ENCODE measurements at regions not wholly inside any gene's neighbourhood (a gene's known extent, or its start where the extent isn't known, plus 50 kb on each side); places are given as distances from the start of the nearest gene placed in this dataset.
A peak's percentile ranks its signal among the peaks of the same experiment; 100 is the strongest.

- DNase-seq: no peak
These were observed 466.5 kb downstream of the MIAT start for GRCh38 chr22:27123880-27124279.

DNA sequence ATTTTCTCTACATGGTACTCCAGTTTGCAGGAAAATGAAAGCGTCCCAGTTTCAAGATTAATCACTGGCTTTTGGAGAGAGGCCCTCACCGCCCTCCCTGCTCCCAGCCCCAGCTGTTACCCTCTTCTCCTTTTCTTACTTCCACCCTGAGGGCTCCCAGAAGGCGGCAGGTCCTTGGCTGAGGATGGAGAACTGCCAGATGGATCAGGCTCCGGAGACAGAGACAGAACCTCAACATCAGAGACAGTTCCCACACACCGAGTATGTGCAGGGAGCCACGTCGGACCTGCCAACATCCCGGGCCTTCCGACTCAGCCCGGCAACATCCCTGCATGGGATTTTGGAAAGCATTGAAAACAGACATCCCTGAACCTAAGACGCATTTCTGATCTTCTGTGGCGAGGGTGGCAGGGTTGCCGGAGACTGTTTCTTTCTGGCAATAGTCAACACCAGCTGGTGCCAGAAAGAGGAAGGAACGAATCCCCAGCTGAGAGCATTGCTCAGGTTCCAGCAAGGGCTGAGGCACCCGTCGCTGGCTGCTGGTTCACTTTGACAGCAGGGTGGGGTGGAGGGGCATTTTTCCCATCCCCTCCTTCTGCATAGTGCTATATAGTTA, 467.1 kb downstream of the MIAT start:
- no peak for DNase-seq

- no peak for DNase-seq
These were observed 468.2 kb downstream of the MIAT start for GRCh38 chr22:27125539-27125938.

DNA sequence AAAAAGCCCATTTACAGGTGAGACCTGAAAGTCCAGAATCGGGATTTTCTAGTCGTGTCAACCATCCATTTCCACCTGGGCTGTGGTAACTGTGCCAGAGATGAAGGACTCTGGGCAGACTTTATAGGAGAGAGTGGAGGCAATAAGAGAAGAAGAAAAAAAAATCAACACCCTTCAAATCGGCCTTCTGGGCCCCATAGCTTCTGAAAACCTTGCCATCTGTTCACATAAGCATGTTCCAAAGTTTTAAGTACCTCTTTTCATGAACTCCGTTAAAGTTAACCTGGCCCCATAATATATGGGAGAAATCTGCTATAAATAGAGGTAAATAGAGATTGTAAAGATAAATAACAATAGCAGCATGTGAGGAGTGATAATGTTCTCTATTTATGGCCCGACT, 470.5 kb downstream of the MIAT start:
- DNase-seq: no peak

DNA sequence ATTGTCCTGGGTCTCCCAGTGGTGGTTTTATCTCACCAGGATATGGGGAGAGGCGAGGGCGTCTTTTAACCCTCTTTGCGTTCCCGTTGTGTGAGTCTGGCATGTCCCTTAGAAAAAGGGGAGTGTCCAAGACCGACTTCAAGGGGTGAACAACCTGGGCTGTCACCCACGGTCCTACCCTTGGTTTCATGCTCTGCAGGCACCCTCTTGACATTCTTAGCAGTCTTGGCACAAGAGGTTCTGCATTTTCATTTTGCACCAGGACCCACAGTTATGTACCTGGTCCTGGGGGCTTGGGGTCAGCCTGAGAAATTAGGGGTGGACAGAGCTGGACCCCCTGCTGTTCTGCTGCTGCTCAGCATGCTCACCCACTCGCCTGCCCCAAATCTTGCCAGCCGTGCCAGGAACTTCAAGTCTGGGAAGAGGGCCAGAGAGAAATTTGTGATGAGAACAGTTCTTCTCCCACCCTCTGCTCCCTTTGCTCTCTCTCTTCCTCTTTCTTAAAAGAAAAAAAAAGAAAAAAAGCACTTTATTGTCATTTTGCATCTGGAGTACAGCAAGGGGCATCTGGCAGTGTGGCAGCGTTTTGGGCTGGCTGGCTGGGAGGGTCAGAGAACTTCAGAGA, 471.2 kb downstream of the MIAT start:
- DNase-seq: no peak

- DNase-seq: no peak
These were observed 471.9 kb downstream of the MIAT start for GRCh38 chr22:27129266-27129665.

GRCh38 chr22:27130906-27131305, 473.5 kb downstream of the MIAT start:
- DNase-seq: no peak

DNA sequence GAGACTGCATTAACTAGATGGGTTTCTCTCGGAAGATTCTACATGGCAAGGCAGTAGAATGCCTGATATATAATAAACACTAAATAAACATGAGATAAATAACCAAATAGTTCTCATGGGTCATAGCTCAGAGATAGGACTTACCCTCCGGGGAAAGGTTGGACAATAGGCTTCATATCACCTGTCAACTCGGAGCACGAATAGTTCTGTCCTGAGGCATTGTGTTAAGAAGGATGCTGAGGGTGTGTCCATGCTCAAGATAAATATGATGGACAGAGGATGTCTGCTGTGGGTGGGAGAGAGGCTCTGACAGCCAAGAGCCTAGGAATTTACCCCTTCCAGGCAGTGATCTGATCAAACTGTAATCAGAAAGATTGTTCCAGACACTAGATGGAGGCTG, 474.0 kb downstream of the MIAT start:
- no peak for DNase-seq

DNA sequence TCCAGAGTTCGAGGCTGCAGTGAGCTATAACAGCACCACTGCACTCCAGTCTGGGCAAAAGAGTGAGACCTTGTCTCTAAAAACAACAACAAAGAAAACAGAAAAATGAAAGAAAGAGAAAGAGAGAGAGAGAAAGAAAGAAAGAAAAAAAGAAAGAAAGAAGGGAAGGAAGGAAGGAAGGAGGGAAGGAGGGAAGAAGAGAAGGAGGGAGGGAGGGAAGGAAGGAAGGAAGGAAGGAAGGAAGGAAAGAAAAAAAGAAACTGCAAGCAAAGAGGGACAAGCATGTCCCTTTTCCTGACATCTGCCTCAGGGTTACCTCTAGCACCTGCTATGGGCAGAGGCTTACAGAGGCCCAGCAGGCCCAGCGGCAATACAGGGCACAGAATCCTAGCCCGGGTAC, 475.0 kb downstream of the MIAT start:
- DNase-seq: no peak

DNA sequence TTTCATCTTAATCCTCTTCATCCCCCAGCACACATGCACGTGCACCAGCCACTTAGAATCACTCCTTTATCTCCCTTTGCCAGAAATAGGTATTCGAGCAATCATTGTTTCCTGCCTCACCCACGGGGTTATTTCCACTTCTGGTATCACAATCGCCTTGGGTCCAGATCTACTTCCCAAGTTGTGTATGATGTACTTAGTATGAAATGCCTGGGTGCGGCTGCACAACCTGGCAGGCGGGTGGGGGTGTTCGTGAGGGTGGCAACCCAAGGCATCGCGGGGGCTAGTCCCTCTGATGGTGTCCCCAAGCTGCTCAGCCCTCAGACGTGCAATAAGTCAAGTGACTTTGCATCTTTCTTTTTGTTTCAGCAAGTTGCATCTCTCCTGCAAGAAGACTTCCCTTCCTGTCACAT, 475.6 kb downstream of the MIAT start:
- no peak for DNase-seq

- no peak for DNase-seq
These were observed 476.4 kb downstream of the MIAT start for GRCh38 chr22:27133681-27134314.

DNA sequence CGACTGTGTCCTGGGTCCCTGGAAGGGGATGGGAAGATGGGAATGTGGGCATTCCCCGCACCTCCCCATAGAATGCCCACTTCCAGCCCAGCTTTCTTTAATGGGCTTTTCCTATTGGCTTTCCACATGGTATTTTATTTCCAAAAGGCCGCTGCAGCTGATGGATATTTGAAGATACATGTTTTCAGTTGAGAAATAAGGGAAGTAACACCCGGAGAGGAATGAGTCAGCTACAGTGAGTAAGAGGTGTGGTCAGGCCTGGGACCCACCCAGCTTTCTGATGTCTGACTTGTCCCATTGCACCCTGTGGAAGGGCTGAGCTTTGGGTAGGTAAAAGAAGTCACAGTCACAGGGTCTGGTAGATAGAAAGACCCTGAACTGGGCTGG, 476.9 kb downstream of the MIAT start:
- peak; percentile 27 for DNase-seq

- no peak for DNase-seq
These were observed 477.9 kb downstream of the MIAT start for GRCh38 chr22:27135031-27135981.

DNA sequence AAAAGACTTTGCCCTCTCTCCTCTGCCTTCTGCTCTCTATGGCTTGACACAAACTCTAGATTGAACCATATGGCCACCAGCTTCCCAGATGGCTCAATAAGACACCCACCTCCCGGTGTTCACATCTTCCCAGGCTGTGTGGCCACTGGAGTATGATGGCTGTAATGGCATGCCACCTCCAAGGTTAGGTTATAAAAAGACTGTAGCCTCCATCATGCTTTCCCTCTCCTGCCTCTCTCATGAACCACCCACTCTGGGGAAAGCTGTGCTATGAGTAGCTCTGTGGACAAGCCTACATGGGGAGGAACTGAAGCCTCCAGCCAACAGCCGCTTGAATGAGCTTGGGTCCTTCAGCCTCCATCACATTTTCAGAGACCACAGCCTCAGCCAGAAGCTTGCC, 479.2 kb downstream of the MIAT start:
- DNase-seq: no peak

DNA sequence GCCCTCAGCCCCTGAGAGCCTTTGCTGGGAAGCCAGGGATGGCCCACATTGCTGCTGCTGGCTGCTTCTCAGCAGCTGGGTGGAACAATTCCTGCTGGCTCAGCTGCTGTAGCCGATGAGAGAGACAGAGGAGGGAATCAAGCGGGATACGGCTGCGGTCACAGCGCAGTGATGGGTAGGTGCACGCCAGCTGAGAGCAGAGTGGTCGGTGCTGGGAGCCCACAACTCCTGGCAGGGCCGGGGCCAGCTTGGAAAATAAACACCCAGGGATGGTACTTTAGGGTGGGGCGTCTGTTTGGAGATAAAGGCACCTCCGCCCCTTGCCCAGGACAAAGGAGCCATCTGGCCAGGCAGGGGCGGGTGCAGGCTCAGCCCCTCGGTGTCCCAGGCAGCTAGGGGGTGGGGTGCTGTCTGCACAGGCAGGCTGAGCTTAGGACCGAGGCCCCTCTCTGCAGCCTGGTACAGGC, 480.5 kb downstream of the MIAT start:
- DNase-seq: no peak

DNA sequence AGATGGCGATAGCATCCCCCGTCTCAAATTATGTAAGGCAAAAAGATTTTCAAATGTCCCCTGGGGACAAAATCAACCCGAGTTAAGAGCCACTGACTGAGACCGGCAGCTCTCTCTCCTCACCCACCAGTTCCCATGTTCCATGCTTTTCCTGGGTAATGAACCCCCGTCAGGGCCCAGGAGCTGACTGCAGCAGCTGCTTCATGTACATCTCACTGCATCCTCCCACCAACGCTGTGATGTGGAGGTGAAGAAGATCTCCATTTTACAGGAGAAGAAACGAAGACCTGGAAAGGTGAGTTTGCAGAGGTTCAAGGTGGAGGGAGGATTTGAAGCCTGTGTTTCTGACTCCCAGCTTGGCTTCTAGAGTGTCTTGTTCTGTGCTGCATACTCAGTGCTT, 481.1 kb downstream of the MIAT start:
- no peak for DNase-seq

- no peak for DNase-seq
These were observed 482.6 kb downstream of the MIAT start for GRCh38 chr22:27139935-27140511.

- DNase-seq: no peak
These were observed 484.9 kb downstream of the MIAT start for GRCh38 chr22:27142286-27142685.

DNA sequence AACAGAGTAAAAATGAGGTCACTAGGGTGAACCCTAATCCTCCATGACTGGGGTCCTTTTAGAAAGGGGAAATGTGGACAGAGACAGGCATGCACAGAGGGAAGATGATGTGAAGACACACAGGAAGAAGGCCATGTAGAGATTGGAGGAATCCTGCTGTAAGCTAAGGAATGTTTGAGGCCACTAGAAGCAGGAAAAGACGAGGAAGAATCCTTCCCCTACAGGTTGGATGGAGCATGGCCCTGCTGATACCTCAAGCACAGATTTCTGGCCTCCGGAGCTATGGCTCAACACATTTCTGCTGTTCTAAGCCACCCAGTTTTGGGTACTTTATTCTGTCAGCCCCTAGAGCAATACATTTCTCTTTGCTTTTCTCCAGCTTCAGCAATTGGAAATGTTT, 486.9 kb downstream of the MIAT start:
- no peak for DNase-seq

DNA sequence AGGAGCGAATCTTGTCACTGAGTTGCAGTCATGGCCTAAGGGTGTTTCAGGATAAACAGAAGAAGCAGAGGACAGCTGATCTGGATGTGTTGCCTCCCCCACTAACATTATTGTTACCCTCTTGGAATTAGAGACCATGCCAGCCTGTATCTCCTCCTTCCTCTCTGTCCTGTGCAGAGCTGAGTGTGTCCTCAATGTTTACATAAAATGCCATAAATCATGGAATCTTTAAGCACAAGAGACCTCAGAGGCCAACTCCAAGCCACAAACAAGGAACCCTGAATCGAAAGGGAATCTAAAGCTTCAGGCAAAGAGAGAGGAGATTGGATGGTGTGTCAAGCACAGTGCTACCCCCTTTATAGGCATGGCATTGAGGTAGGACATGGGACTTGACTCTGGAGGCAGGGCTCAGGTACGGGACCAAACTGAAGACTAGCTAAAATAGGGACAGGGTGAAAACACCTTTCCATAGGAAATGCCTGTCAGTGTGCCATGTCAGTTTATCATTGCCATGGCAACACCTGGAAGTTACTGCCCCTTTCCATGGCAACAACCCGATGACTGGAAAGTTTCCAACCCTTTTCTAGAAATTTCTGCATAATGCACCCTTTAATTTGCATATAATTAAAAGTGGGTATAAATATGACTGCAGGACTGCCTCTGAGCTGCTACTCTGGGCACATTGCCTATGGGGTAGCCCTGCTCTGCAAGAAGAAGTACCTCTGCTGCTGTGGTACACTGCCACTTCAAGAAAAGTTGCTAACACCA, 489.7 kb downstream of the MIAT start:
- no peak for DNase-seq

GRCh38 chr22:27148055-27148454, 490.7 kb downstream of the MIAT start:
- no peak for DNase-seq
